Mesendoderm (in vitro differentiated cells): ENCODE measurements at regions not wholly inside any gene's neighbourhood (a gene's known extent, or its start where the extent isn't known, plus 50 kb on each side); places are given as distances from the start of the nearest gene placed in this dataset.

ENCODE experiments used
- DNase-seq: peaks from one replicate; pipeline ENCODE4 v3.0.0; 2013
- H2AK5ac ChIP-seq: 2 replicates; pipeline ENCODE4 v1.6.1; 2013; ENCODE audit warnings: low read length, inconsistent platforms
- H2BK120ac ChIP-seq: 2 replicates; pipeline ENCODE4 v1.6.1; 2013; ENCODE audit warnings: low read depth, mild to moderate bottlenecking, low read length, moderate library complexity, mixed read lengths
- H2BK15ac ChIP-seq: replicated peaks from 2 replicates; pipeline ENCODE4 v1.6.1; 2013; ENCODE audit warnings: low read depth, mild to moderate bottlenecking, moderate library complexity
- H2BK5ac ChIP-seq: 2 replicates; pipeline ENCODE4 v1.6.1; 2013; ENCODE audit warnings: low read length, inconsistent platforms
- H3K18ac ChIP-seq: 2 replicates; pipeline ENCODE4 v1.6.1; 2013; ENCODE audit warnings: mild to moderate bottlenecking, low read length, mixed read lengths
- H3K23ac ChIP-seq: one replicate; pipeline ENCODE4 v1.6.1; 2013; ENCODE audit warnings: low read length
- H3K27ac ChIP-seq: 2 replicates; pipeline ENCODE4 v1.5.1; 2013; ENCODE audit warnings: low read depth, mild to moderate bottlenecking, inconsistent platforms, low read length, moderate library complexity
- H3K27me3 ChIP-seq: 2 replicates; pipeline ENCODE4 v1.6.1; 2013; ENCODE audit warnings: low read length, control low read depth, mild to moderate bottlenecking, inconsistent platforms; ENCODE audit not compliant: insufficient read depth, poor library complexity
- H3K36me3 ChIP-seq: 2 replicates; pipeline ENCODE4 v1.6.1; 2013; ENCODE audit warnings: low read length, inconsistent platforms; ENCODE audit not compliant: control insufficient read depth, insufficient read depth
- H3K4ac ChIP-seq: one replicate; pipeline ENCODE4 v1.6.1; 2013; ENCODE audit warnings: low read depth, mild to moderate bottlenecking, low read length, moderate library complexity
- H3K4me1 ChIP-seq: 2 replicates; pipeline ENCODE4 v1.6.1; 2013; ENCODE audit warnings: low read depth, low read length, inconsistent platforms; ENCODE audit not compliant: control insufficient read depth
- H3K4me2 ChIP-seq: 2 replicates; pipeline ENCODE4 v1.6.1; 2013; ENCODE audit warnings: low read length
- H3K4me3 ChIP-seq: 2 replicates; pipeline ENCODE4 v1.5.1; 2013; ENCODE audit warnings: mild to moderate bottlenecking, low read length
- H3K56ac ChIP-seq: one replicate; pipeline ENCODE4 v1.6.1; 2013; ENCODE audit warnings: low read length
- H3K79me1 ChIP-seq: 2 replicates; pipeline ENCODE4 v1.6.1; 2013; ENCODE audit warnings: low read length, inconsistent platforms
- H3K79me2 ChIP-seq: 2 replicates; pipeline ENCODE4 v1.6.1; 2013; ENCODE audit warnings: mild to moderate bottlenecking, low read length; ENCODE audit not compliant: control insufficient read depth, insufficient read depth
- H3K9ac ChIP-seq: 2 replicates; pipeline ENCODE4 v1.6.1; 2013; ENCODE audit warnings: low read length, inconsistent platforms
- H4K5ac ChIP-seq: one replicate; pipeline ENCODE4 v1.6.1; 2013; ENCODE audit warnings: low read length
- H4K8ac ChIP-seq: one replicate; pipeline ENCODE4 v1.6.1; 2013; ENCODE audit warnings: low read depth, mild to moderate bottlenecking, control low read depth, low read length, moderate library complexity
- WGBS: extraction: QIAGEN DNeasy Blood & Tissue Kit; methylation state at CpG from one replicate; pipeline ENCODE4 v1.1.7; 2013; ENCODE audit warnings: low lambda C conversion rate, missing lambda C conversion rate; ENCODE audit not compliant: insufficient coverage; ENCODE audit errors: extremely low coverage; 5-methylcytosine and 5-hydroxymethylcytosine counted together

DNA sequence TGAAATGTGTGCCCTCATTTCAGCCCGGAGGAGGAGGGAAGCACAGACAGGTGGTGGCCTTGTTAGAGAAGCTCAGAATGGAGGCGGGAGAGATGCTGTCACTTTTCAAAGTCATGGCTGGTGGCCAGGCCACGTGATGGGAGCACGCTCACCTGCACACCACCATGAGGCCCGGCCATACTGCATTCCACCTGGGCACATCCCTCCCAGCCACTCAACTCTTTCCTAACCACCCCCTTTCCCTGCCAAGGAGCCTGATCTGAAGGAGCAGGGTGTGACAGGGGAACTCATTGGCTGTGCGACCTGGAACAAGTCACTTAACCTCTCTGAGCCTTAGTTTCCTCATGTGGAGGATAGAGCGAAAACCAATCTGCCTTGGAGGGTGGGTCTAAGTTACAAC is 364.5 kb downstream of the CTTN start:
- Histone ChIP-seq H4K8ac (no peak overlapping the region), H2BK5ac (no peak overlapping the region), H3K27me3 (no peaks in the 10 kb centered on the region), H3K79me1 (no peaks in the 10 kb centered on the region), H3K79me2 (no peaks in the 10 kb centered on the region), H3K4me1 (no peaks in the 10 kb centered on the region), H3K27ac (no peak overlapping the region), H3K4ac (no peak overlapping the region), H3K36me3 (no peaks in the 10 kb centered on the region), H2BK15ac (no peak overlapping the region), H2BK120ac (no peak overlapping the region), H2AK5ac (no peak overlapping the region), H3K23ac (no peak overlapping the region), H3K9ac (no peak overlapping the region), H4K5ac (no peak overlapping the region), H3K4me3 (no peak overlapping the region), H3K4me2 (no peak overlapping the region), H3K18ac (no peak overlapping the region), H3K56ac (no peak overlapping the region)
- no peak for DNase-seq
- no CpG with 5 or more reads among the region's 7 CpGs for WGBS

DNA sequence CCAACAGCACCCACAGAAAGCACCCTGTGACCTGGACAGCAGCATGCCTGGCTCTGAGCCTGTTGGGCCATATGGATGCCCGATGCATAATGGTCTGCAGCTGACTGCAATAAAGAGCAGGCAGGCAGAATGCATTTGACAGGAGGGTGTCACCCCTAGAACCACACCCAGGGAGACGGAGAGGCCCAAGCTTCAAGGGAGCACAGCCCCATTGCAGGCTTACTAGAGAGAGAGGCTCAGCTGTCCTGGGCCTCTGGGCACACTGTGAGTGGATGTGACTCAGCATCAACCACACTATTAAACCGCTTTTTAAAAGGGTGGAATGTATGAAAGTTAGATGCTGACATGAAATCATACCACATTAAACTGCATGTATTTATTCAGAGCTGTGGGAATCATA is 365.3 kb downstream of the CTTN start:
- no CpG with 5 or more reads among the region's 3 CpGs for WGBS
- DNase-seq, result no peak

DNA sequence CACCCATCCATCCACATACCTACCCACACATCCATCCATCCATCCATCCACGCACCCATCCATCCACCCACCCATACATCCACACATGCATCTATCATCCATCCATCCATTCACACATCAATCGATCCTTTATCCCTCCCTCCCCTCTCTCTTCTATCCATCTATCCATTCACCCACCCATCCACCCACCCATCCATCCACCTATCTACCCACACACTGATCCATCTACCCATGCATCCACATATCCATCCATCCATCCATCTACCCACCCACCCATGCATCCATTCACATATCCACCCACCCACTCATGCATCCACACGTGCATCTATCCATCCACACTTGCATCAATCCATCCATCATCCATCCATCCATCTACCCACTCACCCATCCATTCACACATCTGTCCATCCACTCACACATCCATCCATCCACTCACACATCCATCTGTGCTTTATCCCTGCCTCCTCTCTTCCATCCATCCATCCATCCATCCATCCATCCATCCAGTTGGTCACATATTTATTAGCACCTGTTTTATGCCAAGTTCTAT is 366.1 kb downstream of the CTTN start:
- no peak for DNase-seq
- H4K8ac ChIP-seq, result no peak overlapping the region
- H3K4me1 ChIP-seq, result no peaks in the 10 kb centered on the region
- H3K23ac ChIP-seq, result no peak overlapping the region
- no peak overlapping the region for H2BK15ac ChIP-seq
- H3K79me1 ChIP-seq, result no peaks in the 10 kb centered on the region
- H3K27ac ChIP-seq, result no peak overlapping the region
- H3K18ac ChIP-seq, result no peak overlapping the region
- no peaks in the 10 kb centered on the region for H3K36me3 ChIP-seq
- H3K79me2 ChIP-seq, result no peaks in the 10 kb centered on the region
- H3K4me3 ChIP-seq, result no peak overlapping the region
- no peak overlapping the region for H2AK5ac ChIP-seq
- H2BK120ac ChIP-seq, result no peak overlapping the region
- H3K9ac ChIP-seq, result no peak overlapping the region
- no peak overlapping the region for H3K4me2 ChIP-seq
- no peak overlapping the region for H3K56ac ChIP-seq
- no peak overlapping the region for H4K5ac ChIP-seq
- H3K27me3 ChIP-seq, result no peaks in the 10 kb centered on the region
- no peak overlapping the region for H2BK5ac ChIP-seq
- no peak overlapping the region for H3K4ac ChIP-seq
- 100% methylated on average over 2 of the region's 3 CpGs for WGBS

More for the DNA sequence above, 365.3 kb downstream of the CTTN start:
- Histone ChIP-seq H3K79me1 (no peaks in the 10 kb centered on the region), H3K56ac (no peak overlapping the region), H3K4me3 (no peak overlapping the region), H3K4me1 (no peaks in the 10 kb centered on the region), H3K27ac (no peak overlapping the region), H3K23ac (no peak overlapping the region), H3K4me2 (no peak overlapping the region), H2BK15ac (no peak overlapping the region), H2BK120ac (no peak overlapping the region), H4K5ac (no peak overlapping the region), H3K27me3 (no peaks in the 10 kb centered on the region), H3K18ac (no peak overlapping the region), H4K8ac (no peak overlapping the region), H3K9ac (no peak overlapping the region), H2AK5ac (no peak overlapping the region), H3K4ac (no peak overlapping the region), H2BK5ac (no peak overlapping the region), H3K79me2 (no peaks in the 10 kb centered on the region), H3K36me3 (no peaks in the 10 kb centered on the region)

DNA sequence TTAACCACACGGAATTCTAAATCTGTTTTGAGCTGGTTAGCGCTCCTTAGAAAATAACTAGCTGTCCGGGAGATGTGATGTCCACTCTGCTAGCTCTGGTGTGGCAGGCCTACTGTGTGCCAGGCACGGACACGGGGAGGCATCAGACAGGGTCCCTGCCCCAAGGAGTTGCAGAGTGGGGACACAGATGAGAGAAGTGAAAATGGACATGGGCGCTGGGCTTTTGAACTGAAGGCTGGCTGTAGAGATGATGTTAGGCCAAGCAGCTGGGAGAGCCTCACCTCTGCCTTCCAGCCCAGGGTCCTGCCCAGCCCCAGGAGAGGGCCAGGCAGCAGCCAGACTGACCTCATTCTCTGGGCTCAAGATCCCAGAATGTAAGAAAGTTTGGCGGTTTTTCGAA is 368.6 kb downstream of the CTTN start:
- H3K4me1 ChIP-seq, result no peaks in the 10 kb centered on the region
- no peak overlapping the region for H3K9ac ChIP-seq
- no peak overlapping the region for H3K4me2 ChIP-seq
- H2BK15ac ChIP-seq, result no peak overlapping the region
- H3K56ac ChIP-seq, result no peak overlapping the region
- H3K18ac ChIP-seq, result no peak overlapping the region
- H3K36me3 ChIP-seq, result no peaks in the 10 kb centered on the region
- no peaks in the 10 kb centered on the region for H3K79me1 ChIP-seq
- H2BK120ac ChIP-seq, result no peak overlapping the region
- no peak overlapping the region for H3K4me3 ChIP-seq
- H3K27ac ChIP-seq, result no peak overlapping the region
- no peak overlapping the region for H2AK5ac ChIP-seq
- H3K79me2 ChIP-seq, result no peaks in the 10 kb centered on the region
- H2BK5ac ChIP-seq, result no peak overlapping the region
- no CpG with 5 or more reads among the region's 8 CpGs for WGBS
- H3K27me3 ChIP-seq, result no peaks in the 10 kb centered on the region
- H4K8ac ChIP-seq, result no peak overlapping the region
- DNase-seq, result no peak
- H3K4ac ChIP-seq, result no peak overlapping the region
- H3K23ac ChIP-seq, result no peak overlapping the region
- H4K5ac ChIP-seq, result no peak overlapping the region

DNA sequence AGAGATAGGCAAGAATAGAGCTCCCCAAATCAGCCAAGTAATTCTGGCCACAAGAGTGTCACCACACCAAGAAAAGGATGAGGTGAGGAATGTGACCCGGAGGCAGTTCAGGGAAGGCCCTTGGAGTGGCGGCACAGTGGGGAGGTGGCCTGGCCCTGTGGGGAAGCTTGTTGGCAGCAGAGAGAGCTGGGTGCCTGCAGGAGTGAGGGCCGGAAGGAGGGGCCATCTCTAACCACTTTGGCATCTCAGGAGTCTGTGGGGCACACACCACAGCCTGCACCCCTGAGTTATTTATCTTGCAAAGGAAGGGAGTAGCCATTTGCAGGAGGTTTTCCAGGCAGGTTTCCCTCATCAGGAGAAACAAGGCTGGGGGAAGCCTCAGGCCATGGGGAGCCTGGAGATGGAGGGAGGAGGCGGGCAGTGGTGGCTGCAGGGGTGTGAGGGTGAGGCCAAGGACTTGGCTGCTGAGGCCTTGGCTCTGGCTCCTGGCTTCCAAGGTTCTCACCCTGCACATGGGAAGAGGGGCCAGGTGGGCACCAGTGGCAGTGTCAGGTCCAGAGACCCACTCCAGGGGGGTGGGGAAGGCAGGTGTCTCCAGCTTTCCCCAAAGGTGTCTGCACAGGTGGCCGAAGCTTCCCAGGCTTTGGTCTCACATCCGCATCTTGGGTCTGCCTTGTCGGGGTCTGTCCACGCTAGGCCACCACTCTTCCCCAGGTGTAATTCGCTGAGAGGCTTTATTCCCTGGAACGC is 370.2 kb downstream of the CTTN start:
- no peak overlapping the region for H3K4ac ChIP-seq
- no peak overlapping the region for H2BK120ac ChIP-seq
- no CpG with 5 or more reads among the region's 10 CpGs for WGBS

DNA sequence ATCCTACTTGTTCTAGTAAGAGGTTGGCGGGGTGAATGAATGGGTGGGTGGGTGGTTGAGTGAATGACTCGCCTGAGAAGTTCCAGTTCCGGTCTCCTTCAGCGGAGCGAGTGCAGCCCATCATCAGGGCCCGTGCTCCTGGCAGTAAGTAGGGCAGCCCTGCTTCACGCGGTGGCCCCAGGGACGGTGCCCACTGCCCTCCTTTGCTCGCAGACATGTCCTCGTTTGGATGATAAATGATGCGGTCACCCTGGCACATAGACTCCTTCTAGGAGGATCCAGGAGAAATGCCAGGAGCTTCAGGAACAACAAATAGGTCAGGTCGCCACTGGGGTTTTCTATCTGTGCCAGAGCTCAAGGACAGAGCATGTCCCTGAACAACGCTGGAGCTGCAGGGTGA is 370.8 kb downstream of the CTTN start:
- no CpG with 5 or more reads among the region's 14 CpGs for WGBS

More for the DNA sequence above, 370.2 kb downstream of the CTTN start:
- Histone ChIP-seq H4K8ac (no peak overlapping the region), H3K56ac (no peak overlapping the region), H3K79me2 (no peaks in the 10 kb centered on the region), H2AK5ac (no peak overlapping the region), H2BK5ac (no peak overlapping the region), H3K18ac (no peak overlapping the region), H3K4me1 (no peaks in the 10 kb centered on the region), H4K5ac (no peak overlapping the region), H3K9ac (no peak overlapping the region), H3K23ac (no peak overlapping the region), H3K79me1 (no peaks in the 10 kb centered on the region), H3K27ac (no peak overlapping the region), H3K4me3 (no peak overlapping the region), H3K36me3 (no peaks in the 10 kb centered on the region), H3K27me3 (no peaks in the 10 kb centered on the region), H2BK15ac (no peak overlapping the region), H3K4me2 (no peak overlapping the region)
- no peak for DNase-seq

More for the DNA sequence above, 370.8 kb downstream of the CTTN start:
- Histone ChIP-seq H3K9ac (no peak overlapping the region), H2BK120ac (no peak overlapping the region), H4K5ac (no peak overlapping the region), H3K79me2 (no peaks in the 10 kb centered on the region), H2BK5ac (no peak overlapping the region), H3K23ac (no peak overlapping the region), H3K27ac (no peak overlapping the region), H3K4me2 (no peak overlapping the region), H3K36me3 (no peaks in the 10 kb centered on the region), H2AK5ac (no peak overlapping the region), H3K27me3 (no peaks in the 10 kb centered on the region), H3K4me3 (no peak overlapping the region), H3K18ac (no peak overlapping the region), H4K8ac (no peak overlapping the region), H3K79me1 (no peaks in the 10 kb centered on the region), H3K4me1 (no peaks in the 10 kb centered on the region), H2BK15ac (no peak overlapping the region), H3K56ac (no peak overlapping the region), H3K4ac (no peak overlapping the region)
- DNase-seq, result no peak
